ENCODE measurements at regions not wholly inside any gene's neighbourhood (a gene's known extent, or its start where the extent isn't known, plus 50 kb on each side); places are given as distances from the start of the nearest gene placed in this dataset.

DNA sequence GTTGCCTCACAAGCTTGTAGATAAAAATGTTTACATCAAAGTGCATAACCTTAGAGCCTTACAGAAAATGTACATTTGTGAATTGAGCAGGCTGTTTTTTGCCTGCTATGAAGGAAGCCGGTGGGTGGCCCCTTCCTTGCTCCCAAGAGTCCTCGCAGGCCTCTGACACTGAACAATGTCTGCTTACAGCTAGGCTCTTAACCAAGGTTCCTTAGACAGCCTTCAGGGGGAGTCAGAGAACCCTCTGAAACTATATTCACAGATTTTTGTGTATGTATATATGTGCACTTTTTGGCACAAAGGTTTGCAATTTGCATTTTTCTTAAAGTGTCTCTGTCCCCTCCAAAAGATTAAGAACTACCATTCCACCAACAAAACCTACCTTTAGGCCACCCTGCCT is 282.6 kb downstream of the BARHL2 start:
- in situ Hi-C loops (cut with MboI; ENCODE audit: low pct_unique_long_range_greater_than_20kb, low sequenced_read_pairs) = no loop called here
- no peak for DNase-seq

DNA sequence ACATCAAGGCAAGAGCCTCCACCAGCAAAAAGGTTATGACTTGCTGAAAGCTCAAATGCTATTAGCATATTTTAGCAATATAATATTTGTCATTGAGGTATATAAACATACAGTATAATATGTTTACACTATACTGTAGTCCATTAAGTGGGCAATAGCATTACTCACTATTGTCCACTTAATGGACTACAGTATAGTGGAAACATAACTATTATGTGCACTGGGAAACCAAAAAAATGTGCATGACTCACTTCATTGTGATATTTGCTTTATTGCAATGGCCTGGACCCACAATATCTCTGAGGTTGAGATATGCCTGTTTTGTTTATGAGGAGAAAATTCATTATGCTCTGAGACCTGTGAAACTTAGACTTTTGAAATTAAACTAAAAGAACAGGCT is 300.0 kb downstream of the BARHL2 start:
- no peak for DNase-seq
- in situ Hi-C loops (cut with MboI; ENCODE audit: low pct_unique_long_range_greater_than_20kb, low sequenced_read_pairs) = no loop called here

DNA sequence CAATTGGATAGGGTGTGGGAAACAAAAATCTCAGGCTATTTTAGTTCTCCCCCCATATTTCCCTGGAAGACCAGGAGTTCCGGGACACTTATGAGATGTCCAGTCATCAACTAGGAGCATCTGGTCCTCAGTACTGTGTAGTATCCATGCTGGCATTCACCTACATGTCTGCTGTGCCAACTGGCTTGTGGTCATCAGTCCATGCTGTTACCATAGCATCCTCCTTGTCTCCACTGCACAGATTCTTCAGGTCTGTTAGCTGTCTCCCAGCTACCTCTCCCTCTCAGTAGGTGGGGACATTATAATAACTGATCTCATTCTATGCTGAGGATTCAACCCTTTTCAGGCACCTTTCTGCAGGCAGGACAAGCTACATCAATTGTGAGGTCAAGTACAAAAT is 302.9 kb downstream of the BARHL2 start:
- in situ Hi-C loops (cut with MboI; ENCODE audit: low pct_unique_long_range_greater_than_20kb, low sequenced_read_pairs) = no loop called here
- DNase-seq = no peak

DNA sequence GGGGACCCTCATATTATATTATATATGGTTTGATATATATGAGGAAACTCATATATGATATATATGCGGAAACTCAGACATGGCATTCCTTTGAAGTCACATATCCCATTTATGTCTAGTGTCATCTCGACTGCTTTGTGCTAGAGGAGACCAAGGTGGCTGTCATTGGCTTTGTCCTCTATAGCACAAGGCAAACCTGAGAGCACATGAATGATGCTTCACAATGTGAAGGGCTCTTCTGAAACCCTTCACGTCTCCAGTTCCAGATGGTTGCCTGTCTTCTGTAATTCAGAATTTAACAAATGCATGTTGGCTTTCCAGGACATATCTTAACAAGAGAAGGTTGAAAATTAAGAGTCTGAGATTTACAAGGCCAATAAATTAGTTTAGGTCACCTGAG is 303.6 kb downstream of the BARHL2 start:
- in situ Hi-C loops (cut with MboI; ENCODE audit: low pct_unique_long_range_greater_than_20kb, low sequenced_read_pairs) = no loop called here
- DNase-seq = no peak

DNA sequence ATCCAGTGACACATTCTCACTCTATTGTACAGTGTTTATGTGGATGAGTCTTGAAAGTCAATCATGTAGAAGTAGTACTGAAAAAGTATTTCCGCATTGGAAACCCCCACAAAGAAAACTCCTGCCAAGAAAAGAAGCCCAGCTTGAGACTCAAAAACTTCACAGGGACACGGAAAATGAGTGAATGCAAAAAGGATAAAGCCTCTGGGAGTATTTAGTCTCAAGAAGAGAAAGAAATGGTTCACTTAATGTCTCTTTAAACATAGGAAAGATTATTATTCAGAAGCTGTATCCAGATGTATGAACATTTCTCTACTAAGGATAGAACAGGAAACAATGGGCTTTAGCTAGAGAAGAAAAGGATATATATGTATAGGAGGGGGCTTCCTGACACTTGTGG is 304.5 kb downstream of the BARHL2 start:
- in situ Hi-C loops (cut with MboI; ENCODE audit: low pct_unique_long_range_greater_than_20kb, low sequenced_read_pairs) = no loop called here
- DNase-seq = no peak

DNA sequence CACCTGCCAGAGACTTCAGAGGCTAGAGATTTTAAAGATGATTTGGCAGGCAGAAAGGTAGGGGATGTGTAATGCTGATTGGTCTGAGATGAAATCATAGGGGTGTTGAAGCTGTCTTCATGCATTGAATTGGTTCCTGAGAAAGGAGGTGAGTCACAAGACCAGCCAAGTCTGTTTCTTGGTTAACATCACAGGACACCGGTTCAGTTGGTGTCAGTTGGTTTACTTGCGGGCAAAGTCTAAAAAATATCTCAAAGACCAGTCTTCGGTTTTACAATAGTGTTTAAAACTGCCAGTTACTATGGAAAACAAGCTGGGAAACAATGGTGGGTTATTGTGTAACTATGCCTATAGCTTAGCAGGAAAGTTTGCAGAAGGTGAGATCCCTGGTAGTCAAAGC is 305.9 kb downstream of the BARHL2 start:
- in situ Hi-C loops (cut with MboI; ENCODE audit: low pct_unique_long_range_greater_than_20kb, low sequenced_read_pairs) = no loop called here
- DNase-seq = no peak

DNA sequence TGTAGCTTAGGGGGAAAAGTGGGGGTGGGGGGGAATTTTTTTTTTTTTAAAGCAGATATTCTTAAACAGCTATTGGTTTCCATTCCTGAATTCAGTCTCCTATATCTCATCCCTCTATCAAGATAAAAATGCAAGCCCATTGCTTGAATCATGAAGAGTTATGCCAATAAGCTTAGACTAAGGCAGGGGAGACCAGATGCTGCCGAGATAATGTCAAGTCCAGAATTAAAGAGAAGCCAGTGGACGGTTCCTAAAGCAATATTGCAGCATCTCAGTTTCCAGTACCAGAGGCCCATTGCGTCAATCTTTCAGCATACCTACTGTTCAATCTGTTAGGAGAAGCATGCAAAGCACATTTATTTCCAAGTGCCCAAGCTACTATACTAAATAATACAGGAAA is 309.4 kb downstream of the BARHL2 start:
- DNase-seq = no peak
- in situ Hi-C loops (cut with MboI; ENCODE audit: low pct_unique_long_range_greater_than_20kb, low sequenced_read_pairs) = no loop called here

DNA sequence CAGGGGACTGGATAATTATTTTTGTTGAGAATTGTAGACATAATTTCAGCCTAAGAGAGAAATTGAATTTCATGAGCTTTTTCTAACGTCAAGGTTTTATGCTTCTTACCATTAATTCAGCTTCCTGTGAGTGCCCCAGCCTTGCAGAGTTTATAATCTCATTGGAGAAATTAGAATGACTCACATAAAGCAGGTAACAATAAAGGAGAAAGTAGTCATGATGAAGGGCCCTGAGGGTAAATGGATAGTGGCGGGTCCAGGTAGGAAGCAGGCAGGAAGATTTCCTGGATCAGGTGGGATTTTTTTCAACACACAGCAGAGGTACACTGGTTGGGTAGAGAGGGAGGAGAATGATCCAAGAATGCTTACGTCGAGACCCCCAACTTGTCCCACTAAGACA is 311.4 kb downstream of the BARHL2 start:
- no peak for DNase-seq
- in situ Hi-C loops (cut with MboI; ENCODE audit: low pct_unique_long_range_greater_than_20kb, low sequenced_read_pairs) = no loop called here

DNA sequence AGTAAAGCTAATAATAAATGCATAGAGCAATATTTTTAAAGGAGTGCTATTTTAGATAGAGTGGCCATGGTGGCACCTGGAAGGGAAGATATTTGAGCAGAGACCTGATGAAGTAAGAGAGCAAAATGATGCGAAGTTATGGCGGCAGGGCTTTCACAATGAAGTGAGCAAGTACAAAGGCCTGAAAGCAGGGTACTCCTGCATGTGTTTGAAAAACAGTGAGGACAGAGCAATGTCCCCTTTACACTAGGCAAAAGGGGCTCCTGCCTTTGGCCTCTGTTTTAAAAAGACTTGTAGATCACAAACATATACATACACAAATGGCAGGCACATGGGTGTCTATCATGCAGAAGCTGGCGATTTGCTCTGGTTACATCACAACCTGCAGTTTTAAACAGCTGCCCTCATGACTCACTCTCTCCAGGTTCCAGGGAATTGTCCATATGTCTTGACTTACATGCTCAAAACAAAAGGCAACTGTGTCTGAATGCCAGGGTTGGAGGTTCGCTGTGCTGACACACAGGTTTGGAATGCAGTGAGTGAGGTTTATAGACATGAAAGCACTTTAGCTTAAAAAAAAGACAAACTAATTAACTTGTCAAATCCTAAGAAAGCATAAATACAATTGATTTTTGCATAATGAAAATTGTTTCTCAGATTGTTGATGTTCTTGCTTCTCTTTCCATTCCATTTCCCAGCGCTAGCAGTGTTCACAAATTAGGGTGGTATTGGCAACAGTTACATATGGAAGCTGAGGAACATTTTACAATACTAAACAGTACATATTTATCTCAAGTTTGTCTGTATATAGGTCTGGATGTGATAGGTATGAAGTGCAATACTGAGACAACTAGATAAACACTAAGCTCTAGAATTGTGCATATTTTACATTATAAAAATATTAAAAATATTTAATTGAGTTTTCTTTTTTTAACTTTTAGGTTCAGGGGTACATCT is 313.9 kb downstream of the BARHL2 start:
- no peak for DNase-seq
- in situ Hi-C loops (cut with MboI; ENCODE audit: low pct_unique_long_range_greater_than_20kb, low sequenced_read_pairs) = no loop called here

DNA sequence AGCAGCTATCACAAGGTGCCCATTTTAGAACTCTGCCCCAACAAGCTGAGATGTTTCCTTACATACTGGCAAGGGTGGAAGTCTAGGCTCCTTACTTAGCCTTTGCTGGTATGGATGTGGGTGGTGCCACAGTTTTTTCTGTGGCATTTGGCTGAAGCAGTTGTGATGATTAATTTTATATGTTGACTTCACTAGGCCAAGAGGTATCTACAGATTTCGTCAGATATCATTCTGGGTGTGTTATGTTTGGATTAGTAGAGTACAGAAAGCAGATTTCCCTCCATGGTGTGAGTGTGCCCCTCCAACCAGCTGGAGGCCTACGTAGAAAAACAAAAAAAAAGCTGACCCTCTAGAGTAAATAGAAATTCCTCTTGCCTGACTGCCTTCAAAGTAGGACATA is 317.0 kb downstream of the BARHL2 start:
- in situ Hi-C loops (cut with MboI; ENCODE audit: low pct_unique_long_range_greater_than_20kb, low sequenced_read_pairs) = no loop called here
- DNase-seq = no peak

DNA sequence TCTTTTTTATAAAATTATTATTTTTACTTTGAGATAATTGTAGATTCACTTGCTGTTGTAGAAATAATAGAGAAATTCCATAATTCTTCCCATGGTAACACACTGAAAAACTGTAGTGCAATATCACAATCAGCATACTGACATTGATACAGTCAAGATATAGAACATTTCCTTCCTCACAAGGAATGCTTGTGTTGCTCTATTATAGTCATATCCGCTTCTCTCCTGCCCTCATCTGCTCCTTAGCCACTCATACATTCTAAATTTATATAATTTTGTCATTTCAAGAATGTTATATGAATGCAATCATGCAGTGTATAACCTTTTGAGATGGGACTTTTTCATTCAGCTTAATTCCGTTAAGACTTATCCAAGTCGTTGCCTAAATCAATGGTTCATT is 320.2 kb downstream of the BARHL2 start:
- in situ Hi-C loops (cut with MboI; ENCODE audit: low pct_unique_long_range_greater_than_20kb, low sequenced_read_pairs) = no loop called here
- no peak for DNase-seq

DNA sequence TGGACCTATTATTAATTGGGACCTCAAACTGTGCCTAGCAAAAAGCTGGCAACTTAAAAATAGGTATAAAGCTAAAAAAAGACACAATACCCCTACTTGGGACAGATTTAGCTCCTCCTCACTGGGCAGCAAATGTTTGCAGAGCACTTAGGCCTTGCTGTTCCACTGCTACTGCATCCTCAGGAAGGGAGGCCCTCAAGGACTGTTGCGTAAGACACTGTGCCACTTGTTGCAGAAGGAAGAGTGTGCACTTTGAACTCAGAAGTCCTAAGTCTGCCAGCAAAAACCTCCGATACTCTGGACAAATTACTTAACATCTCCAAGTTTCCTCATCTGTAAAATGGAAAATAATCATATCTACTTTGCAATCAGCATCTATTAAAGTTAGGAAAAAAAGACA is 322.9 kb downstream of the BARHL2 start:
- DNase-seq = no peak
- in situ Hi-C loops (cut with MboI; ENCODE audit: low pct_unique_long_range_greater_than_20kb, low sequenced_read_pairs) = no loop called here

DNA sequence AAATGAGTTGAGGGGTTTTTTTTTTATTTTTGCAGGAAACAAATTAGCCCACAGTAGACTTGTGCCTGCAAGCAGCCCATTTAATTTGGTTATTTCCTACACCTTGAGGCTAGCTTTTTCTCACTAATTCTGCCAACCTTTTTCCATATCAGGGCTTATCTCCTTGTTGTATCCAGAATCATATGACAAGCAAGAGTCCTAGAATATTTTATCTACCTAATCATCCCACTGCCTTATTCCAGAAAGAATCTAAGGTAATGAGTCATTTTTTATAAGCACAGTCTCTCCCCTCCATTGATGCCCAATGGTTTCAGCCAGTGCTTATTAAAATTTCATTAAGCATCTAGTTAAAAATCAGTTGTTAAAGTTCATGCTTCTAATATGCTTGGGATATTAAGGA is 324.1 kb downstream of the BARHL2 start:
- in situ Hi-C loops (cut with MboI; ENCODE audit: low pct_unique_long_range_greater_than_20kb, low sequenced_read_pairs) = no loop called here
- DNase-seq = no peak

DNA sequence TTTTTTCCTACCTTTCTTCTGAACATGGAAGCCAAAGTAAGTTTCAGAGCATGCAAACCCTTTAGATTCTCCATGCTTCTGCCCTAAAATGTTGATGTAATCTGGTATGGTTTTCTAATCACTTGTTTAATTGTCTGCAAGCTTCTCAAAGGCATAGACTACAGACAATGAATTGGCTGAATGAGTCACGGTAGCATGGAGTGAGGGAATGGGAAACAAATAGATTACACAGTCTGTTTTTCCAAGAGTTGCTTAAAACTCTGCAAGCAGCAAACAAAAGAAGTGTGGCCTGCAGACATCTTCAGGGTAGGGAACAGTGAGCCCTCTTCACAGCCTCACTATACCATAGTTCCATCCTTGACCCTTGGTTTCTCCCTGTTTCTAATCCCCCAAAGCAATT is 326.0 kb downstream of the BARHL2 start:
- DNase-seq = no peak
- in situ Hi-C loops (cut with MboI; ENCODE audit: low pct_unique_long_range_greater_than_20kb, low sequenced_read_pairs) = no loop called here

DNA sequence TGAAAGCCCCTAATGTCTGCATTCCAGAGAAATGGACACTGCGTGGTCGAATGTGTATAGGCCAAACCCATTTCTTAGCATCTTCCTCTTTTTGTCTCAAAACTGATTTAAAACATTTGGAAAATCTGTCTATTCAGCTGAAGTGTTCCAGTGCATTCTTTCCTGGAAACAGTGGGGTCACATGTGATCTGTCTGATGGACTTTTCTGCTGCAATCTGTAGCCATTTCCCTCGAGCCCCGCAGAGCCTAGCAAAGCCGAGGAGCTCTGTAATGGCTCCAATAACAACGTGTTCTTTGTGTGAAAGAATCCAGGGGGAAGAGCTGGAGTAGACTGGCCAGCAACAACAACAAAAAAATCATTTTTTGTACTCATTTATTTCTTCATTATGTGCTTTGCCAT is 329.3 kb downstream of the BARHL2 start:
- no peak for DNase-seq
- in situ Hi-C loops (cut with MboI; ENCODE audit: low pct_unique_long_range_greater_than_20kb, low sequenced_read_pairs) = no loop called here

DNA sequence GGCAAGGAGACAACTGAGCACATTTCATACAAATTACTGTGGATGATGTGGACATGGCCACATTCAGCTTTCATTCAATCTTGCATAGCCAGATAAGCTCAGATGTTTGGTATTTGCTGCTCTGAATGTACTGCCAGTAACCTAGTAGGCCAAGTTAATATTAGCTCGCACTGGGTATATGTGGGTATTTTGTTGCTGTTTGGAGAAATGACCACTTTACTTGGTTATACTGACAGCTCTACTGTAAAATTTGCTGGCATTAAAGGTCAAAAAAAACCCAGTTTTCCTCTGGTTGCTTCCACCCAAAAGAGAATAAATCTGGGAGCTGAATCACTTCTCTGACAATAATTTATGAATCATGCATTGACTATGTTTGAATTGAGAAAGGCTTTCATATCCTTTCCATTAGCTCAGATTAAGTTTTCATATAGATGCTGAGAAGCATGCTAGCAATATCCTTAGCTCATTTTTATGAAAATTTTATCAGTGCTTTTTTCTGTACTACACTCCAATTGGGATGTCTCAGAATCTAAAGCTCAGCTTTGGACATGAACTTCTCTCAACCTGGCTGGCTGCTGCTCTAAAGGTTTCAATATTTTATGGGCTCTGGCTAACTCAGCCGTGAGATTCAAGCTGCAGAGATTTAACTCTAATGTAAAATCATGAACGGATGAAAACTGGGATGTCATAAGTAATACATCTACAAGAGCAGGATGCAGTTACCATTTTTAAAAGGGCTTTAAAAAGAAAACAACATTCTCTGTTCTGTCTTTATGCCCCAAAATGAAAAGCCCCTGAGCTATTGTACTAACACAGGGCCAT is 330.0 kb downstream of the BARHL2 start:
- in situ Hi-C loops (cut with MboI; ENCODE audit: low pct_unique_long_range_greater_than_20kb, low sequenced_read_pairs) = no loop called here
- DNase-seq = no peak

DNA sequence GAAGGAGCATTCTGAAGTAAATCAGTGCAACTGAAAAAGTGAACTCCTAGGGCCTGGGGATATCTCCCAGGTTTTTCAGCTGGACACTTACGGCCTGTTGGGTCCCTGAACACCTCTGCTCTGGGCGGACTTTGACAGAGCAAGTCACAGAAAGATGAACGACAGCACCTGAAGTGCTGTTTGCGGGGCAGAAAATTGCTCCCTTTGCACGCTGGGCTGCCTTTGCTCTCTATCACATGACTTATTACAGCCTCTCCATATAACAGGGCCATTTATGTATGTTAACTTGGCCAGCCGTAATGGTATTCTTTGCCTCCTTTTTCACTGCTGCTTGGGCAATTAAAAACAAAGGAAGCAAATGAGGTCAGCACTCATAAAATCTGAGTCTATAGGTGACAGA is 332.9 kb downstream of the BARHL2 start:
- in situ Hi-C loops (cut with MboI; ENCODE audit: low pct_unique_long_range_greater_than_20kb, low sequenced_read_pairs) = no loop called here
- DNase-seq = no peak

DNA sequence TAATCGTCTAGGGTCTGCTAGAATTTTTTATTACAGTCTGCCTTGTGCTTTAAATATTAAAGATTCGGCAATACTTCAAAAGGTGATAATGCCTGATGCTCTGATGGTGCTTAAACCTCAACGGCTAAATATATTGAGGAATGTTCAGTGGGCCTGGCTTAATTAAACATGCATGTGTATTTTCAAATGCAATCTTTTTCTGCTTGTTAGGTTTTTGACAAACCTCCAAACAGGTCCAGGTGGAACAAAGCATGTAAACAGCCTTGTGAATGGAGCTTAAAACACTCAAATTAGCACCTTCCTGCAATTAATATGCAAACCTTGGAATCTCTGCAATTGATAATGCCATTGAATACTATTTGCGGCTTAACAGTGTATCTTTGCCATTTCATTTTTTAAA is 334.9 kb downstream of the BARHL2 start:
- in situ Hi-C loops (cut with MboI; ENCODE audit: low pct_unique_long_range_greater_than_20kb, low sequenced_read_pairs) = no loop called here
- DNase-seq = no peak

DNA sequence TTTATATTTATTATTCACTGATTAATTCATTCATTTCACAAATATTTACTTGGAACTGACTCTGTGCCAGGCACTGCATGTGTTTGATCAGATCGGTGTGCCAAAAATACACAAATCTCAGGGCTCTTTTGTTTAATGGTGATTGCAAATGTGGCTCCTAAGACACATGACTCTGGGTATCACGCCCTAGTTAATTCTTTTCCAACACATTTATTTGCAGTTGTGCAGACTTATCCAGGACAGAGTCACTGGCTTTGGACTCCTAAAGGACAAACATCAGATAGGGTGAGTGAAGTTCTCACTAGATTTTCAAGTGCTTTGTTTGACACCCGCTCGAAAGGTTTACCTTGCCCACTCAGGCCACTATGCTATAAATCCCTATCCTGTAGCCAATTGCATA is 335.5 kb downstream of the BARHL2 start:
- no peak for DNase-seq
- in situ Hi-C loops (cut with MboI; ENCODE audit: low pct_unique_long_range_greater_than_20kb, low sequenced_read_pairs) = no loop called here

DNA sequence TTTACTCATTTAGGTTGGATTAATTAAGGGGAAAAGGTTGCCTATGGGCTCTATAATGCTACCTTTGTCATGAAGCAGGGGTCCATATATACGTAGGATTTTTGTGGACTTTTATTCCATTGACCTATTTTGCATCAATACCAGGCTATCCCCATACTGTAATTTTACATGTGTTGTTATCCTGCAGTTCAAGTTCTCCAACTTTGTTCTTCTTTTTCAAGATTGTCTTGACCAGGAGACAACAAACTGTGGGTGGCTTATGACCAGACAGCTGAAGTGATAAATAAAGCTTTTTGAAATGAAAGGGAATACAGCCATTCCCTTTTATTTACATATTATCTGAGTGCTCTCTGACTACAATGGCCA is 345.7 kb downstream of the BARHL2 start:
- no peak for DNase-seq
- in situ Hi-C loops (cut with MboI; ENCODE audit: low pct_unique_long_range_greater_than_20kb, low sequenced_read_pairs) = no loop called here
